ENCODE measurements at regions not wholly inside any gene's neighbourhood (a gene's known extent, or its start where the extent isn't known, plus 50 kb on each side); places are given as distances from the start of the nearest gene placed in this dataset.

DNA sequence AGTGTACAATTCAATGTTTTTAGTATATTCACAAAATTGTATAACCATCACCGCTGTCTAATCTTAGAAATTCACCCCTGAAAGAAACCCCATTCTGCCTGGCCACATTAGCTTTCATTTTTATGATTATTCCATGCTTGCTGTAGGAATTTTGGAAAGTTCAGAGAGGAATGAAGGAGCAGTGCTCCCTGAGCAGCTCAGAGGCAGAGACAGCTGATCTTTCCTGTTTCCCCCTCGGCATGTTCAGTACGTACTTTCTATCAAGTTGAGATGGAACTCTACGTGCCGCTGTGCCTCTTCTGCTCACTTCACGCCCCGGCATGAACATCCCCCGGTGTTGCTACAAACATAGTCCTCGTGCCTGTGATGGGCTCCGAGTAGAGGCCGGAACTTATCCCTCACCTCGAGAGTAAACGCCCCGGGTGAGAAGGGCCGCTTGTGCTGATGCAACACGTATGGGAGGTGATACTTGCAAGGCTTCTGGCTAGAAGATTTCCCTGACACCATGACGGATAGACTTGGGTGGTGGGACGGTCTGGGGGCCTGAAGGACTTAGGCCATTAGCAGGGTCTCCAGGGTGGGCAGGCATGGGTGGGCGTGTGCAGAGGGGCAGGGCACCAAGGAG is 79.2 kb upstream of the CIBAR2 start:
- WGBS, 2 donors (ENCODE audit: low coverage in 1 of 2) = 85 to 89% methylated on average over 1 to 19 of the region's 19 CpGs
- in situ Hi-C loops (cut with MboI; ENCODE audit: low pct_ligation_motif_present in 1 of 4, low pct_unique_long_range_greater_than_20kb in 1 of 4, low sequenced_read_pairs in 3 of 4) = no loop called here
- no peak for DNase-seq
- peaks cover 0 to 31% (median 13%) of the 10 kb centered on the region in 4 donors for H3K4me1 ChIP-seq
- intact Hi-C loops (cut with DNase I; ENCODE audit: low total_unique reads) = no loop called here
- H3K27me3 ChIP-seq = no peaks in the 10 kb centered on the region
- no peak overlapping the region for H3K4me3 ChIP-seq
- no peaks in the 10 kb centered on the region for H3K9me3 ChIP-seq
- H3K36me3 ChIP-seq = no peaks in the 10 kb centered on the region
- H3K27ac ChIP-seq = no peak overlapping the region
- TF ChIP-seq, protein P1, sequence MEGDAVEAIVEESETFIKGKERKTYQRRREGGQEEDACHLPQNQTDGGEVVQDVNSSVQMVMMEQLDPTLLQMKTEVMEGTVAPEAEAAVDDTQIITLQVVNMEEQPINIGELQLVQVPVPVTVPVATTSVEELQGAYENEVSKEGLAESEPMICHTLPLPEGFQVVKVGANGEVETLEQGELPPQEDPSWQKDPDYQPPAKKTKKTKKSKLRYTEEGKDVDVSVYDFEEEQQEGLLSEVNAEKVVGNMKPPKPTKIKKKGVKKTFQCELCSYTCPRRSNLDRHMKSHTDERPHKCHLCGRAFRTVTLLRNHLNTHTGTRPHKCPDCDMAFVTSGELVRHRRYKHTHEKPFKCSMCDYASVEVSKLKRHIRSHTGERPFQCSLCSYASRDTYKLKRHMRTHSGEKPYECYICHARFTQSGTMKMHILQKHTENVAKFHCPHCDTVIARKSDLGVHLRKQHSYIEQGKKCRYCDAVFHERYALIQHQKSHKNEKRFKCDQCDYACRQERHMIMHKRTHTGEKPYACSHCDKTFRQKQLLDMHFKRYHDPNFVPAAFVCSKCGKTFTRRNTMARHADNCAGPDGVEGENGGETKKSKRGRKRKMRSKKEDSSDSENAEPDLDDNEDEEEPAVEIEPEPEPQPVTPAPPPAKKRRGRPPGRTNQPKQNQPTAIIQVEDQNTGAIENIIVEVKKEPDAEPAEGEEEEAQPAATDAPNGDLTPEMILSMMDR (IDR thresholded peaks at IDR 0.05) = no peak
- no peak for TF ChIP-seq POLR2AphosphoS5 (IDR thresholded peaks at IDR 0.05)

DNA sequence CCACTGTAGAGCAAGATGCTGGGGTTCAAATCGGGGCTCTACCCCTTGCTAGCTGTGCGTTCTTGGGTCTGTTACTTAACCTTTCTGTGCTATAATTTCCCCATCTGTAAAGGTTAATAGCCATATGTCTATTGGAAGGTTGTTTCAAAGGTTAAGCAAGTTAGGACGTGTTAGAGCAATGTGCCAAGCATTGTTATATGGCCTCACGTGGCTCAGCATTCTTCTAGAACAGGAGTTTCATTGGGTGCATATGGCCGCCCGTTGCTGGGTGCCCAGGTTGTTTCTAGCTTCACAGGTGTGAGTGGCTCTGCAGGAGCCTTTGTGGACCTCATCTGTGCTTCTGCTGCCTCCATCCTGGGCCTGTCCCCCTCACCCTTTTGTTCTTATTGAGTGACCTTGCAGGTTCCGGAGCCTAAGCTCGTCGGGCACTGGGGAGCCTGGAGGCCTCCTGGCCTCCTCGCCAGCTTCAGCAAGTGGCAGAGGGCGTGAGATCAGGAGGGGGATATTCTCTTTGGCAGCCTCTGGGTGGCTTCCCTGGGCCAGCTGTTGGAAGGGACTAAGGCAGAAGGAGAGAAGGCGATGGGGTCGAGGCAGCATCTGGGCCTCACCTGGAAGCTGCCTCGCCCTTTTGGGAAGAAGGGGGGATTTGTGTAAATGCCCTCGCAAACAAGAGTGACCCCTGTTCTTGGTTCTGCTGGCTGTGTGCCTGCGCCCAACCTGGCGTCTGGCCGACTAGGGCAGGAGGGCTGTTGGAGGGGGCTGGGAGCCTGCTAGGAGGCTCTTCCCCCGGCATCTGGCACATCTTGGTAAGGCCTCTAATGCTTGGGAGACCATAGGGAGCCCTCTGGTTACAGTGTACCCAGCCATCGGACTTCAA is 80.2 kb upstream of the CIBAR2 start:
- TF ChIP-seq EP300 (IDR thresholded peaks at IDR 0.05; ENCODE audit: low read depth) (no peak), POLR2A (IDR thresholded peaks at IDR 0.05) (no peak), POLR2AphosphoS5 (IDR thresholded peaks at IDR 0.05) (no peak)
- TF ChIP-seq, protein P1 (IDR thresholded peaks at IDR 0.05) = no peak
- WGBS, 2 donors (ENCODE audit: low coverage in 1 of 2) = 65 to 87% methylated on average over 5 to 19 of the region's 20 CpGs
- H3K27me3 ChIP-seq = no peaks in the 10 kb centered on the region
- in situ Hi-C loops (cut with MboI; ENCODE audit: low pct_ligation_motif_present in 1 of 4, low pct_unique_long_range_greater_than_20kb in 1 of 4, low sequenced_read_pairs in 3 of 4) = no loop called here
- intact Hi-C loops (cut with DNase I; ENCODE audit: low total_unique reads) = no loop called here
- H3K4me3 ChIP-seq = no peak overlapping the region
- peaks cover 6 to 38% (median 20%) of the 10 kb centered on the region in 4 donors for H3K4me1 ChIP-seq
- peak overlapping the region in 2 of 4 donors; percentile 51 to 54 for H3K27ac ChIP-seq
- DNase-seq = no peak
- H3K9me3 ChIP-seq = no peaks in the 10 kb centered on the region
- H3K36me3 ChIP-seq = no peaks in the 10 kb centered on the region

DNA sequence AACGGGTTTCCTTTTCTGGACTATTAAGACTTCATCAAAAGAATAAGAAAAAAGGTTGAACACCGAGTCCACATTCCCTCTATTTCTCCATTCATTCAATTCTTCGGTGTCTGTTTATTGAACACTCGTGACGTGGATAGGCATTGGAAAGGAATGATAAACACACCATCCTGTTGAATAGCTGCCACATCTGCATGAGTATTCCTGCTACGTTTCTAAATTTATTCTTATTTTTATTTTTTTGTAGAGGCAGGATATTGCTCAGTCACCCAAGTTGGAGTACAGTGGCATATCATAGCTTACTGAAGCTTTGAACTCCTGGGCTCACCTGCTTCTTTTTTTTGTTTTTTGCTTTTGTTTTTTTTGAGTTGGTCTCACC is 80.8 kb upstream of the CIBAR2 start:
- DNase-seq = no peak
- Histone ChIP-seq H3K36me3 (no peaks in the 10 kb centered on the region), H3K9me3 (no peaks in the 10 kb centered on the region), H3K27ac (peak overlapping the region in 2 of 4 donors; percentile 51 to 55), H3K27me3 (no peaks in the 10 kb centered on the region), H3K4me1 (peaks cover 6 to 45% (median 24%) of the 10 kb centered on the region in 4 donors), H3K4me3 (no peak overlapping the region)
- in situ Hi-C loops (cut with MboI; ENCODE audit: low pct_ligation_motif_present in 1 of 4, low pct_unique_long_range_greater_than_20kb in 1 of 4, low sequenced_read_pairs in 3 of 4) (no loop called here), intact Hi-C loops (cut with DNase I; ENCODE audit: low total_unique reads) (no loop called here)
- 65 to 67% methylated on average over 6 of the region's 6 CpGs for WGBS, 2 donors (ENCODE audit: low coverage in 1 of 2)
- TF ChIP-seq POLR2AphosphoS5 (IDR thresholded peaks at IDR 0.05) (peak in 1 of 3 donors; percentile 30), EP300 (IDR thresholded peaks at IDR 0.05; ENCODE audit: low read depth) (no peak), POLR2A (IDR thresholded peaks at IDR 0.05) (no peak)
- TF ChIP-seq, protein P1 (IDR thresholded peaks at IDR 0.05) = no peak

DNA sequence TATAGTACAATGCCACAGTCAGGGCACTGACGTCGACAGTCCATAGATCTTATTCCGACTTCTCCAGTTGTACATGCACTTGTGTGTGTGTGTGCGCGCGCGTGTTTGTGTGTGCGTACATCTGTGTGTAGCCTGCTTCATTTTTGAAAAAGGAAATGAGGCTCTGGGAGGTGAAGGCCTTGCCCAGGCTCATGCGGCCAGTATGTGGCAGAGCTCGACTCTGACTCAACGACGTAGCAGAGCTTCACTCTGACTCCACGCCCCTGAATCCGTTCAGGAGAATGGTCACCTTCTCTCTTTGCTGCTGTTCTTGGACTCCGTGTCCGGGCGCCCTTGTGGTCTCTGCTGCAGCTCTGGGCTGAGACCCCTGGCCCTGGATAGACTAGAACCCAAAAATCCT is 81.6 kb upstream of the CIBAR2 start:
- Histone ChIP-seq H3K36me3 (no peaks in the 10 kb centered on the region), H3K4me1 (peaks cover 7 to 50% (median 24%) of the 10 kb centered on the region in 4 donors), H3K27ac (peak overlapping the region in 1 of 4 donors; percentile 51), H3K9me3 (no peaks in the 10 kb centered on the region), H3K4me3 (no peak overlapping the region), H3K27me3 (no peaks in the 10 kb centered on the region)
- 94% methylated on average over 17 of the region's 17 CpGs; no CpG with 5 or more reads in 1 of the 2 donors for WGBS, 2 donors (ENCODE audit: low coverage in 1 of 2)
- intact Hi-C loops (cut with DNase I; ENCODE audit: low total_unique reads) = no loop called here
- no peak for TF ChIP-seq EP300 (IDR thresholded peaks at IDR 0.05; ENCODE audit: low read depth)
- TF ChIP-seq POLR2AphosphoS5 (IDR thresholded peaks at IDR 0.05) = no peak
- no peak for DNase-seq
- in situ Hi-C loops (cut with MboI; ENCODE audit: low pct_ligation_motif_present in 1 of 4, low pct_unique_long_range_greater_than_20kb in 1 of 4, low sequenced_read_pairs in 3 of 4) = no loop called here
